ENCODE measurements at regions not wholly inside any gene's neighbourhood (a gene's known extent, or its start where the extent isn't known, plus 50 kb on each side); places are given as distances from the start of the nearest gene placed in this dataset.

DNA sequence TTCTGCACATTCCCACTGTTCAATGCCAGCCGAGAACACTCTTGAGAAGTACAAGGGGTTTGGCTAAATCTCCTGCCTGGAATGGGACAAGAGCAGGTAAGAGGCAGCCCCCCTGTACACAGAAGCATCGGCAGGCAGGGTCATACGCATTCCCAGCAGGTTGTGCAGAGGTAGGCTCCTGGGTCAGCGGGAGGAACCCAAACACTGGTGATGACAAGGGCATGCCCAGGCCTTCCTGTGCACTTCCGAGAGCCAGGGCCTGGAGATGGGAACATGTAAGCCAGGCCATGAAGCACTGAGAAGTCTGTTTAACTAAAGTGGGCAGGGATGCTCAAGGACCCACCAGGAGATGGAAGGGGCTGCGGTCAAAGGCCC, 130.3 kb upstream of the CHST15 start:
- H3K4me3 Mint-ChIP-seq (ENCODE audit: unreplicated experiment): no peak overlapping the region
- intact Hi-C loops (cut with micrococcal nuclease): no loop called here
- TF ChIP-seq, protein P1, sequence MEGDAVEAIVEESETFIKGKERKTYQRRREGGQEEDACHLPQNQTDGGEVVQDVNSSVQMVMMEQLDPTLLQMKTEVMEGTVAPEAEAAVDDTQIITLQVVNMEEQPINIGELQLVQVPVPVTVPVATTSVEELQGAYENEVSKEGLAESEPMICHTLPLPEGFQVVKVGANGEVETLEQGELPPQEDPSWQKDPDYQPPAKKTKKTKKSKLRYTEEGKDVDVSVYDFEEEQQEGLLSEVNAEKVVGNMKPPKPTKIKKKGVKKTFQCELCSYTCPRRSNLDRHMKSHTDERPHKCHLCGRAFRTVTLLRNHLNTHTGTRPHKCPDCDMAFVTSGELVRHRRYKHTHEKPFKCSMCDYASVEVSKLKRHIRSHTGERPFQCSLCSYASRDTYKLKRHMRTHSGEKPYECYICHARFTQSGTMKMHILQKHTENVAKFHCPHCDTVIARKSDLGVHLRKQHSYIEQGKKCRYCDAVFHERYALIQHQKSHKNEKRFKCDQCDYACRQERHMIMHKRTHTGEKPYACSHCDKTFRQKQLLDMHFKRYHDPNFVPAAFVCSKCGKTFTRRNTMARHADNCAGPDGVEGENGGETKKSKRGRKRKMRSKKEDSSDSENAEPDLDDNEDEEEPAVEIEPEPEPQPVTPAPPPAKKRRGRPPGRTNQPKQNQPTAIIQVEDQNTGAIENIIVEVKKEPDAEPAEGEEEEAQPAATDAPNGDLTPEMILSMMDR (IDR thresholded peaks at IDR 0.05; ENCODE audit: unreplicated experiment): no peak
- peaks cover 15% of the 10 kb centered on the region for H3K4me1 Mint-ChIP-seq (ENCODE audit: insufficient read depth, unreplicated experiment)
- DNase-seq (ENCODE audit: unreplicated experiment): no peak
- BruUV-seq (replicated peaks): no TSS peak
- no peaks in the 10 kb centered on the region for H3K36me3 Mint-ChIP-seq (ENCODE audit: insufficient read depth, unreplicated experiment)
- ChIA-PET CTCF (interaction anchor here (0.6 kb wide), 1 partner anchor 191 kb away, joined by 3 read pairs; no protein-coding TSS in a partner anchor), POLR2A (no interaction called here)
- no peak overlapping the region for H3K27ac Mint-ChIP-seq (ENCODE audit: low read depth, unreplicated experiment)
- no peaks in the 10 kb centered on the region for H3K9me3 Mint-ChIP-seq (ENCODE audit: unreplicated experiment)
- no peaks in the 10 kb centered on the region for H3K27me3 Mint-ChIP-seq (ENCODE audit: insufficient read depth, unreplicated experiment)

DNA sequence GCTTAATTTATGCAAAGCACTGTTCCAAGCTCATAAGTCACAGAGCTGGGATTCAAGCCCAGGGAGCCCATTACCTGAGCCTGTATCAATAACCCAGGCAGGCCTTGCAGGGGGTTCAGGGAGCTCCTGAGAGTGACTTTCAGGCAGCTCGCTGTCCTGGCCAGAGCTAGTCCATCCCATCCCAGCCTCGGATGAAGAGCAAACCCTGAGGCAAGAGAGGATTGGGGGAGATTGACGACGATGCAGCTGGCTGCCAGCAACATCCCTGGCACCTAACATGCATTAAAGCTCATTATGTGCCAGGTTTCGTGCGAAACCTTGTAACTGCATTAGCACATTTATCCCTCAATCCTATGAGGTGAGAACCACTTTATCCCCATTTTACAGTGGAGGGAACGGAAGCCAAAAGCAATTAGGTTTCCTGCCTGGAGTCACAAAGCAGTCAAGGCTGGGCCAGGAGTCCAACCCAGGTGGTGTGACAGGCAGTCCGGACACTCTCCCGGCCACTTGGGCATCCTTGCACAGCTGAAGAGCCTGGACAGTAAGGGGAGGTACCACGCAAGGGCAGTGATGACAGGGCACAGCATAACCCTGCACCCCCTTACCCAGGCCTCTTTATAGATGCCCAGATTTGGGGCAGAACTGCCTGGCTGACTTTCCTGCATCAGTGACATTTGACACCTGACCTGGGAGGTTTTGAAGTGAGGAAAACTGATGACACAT, 129.8 kb upstream of the CHST15 start:
- intact Hi-C loops (cut with micrococcal nuclease): no loop called here
- TF ChIP-seq, protein P1 (IDR thresholded peaks at IDR 0.05; ENCODE audit: unreplicated experiment): no peak
- DNase-seq (ENCODE audit: unreplicated experiment): peak; percentile 51
- CTCF ChIA-PET: no interaction called here
- BruUV-seq (replicated peaks): no TSS peak
- peaks cover 15% of the 10 kb centered on the region for H3K4me1 Mint-ChIP-seq (ENCODE audit: insufficient read depth, unreplicated experiment)
- no peaks in the 10 kb centered on the region for H3K9me3 Mint-ChIP-seq (ENCODE audit: unreplicated experiment)
- POLR2A ChIA-PET: no interaction called here
- H3K27ac Mint-ChIP-seq (ENCODE audit: low read depth, unreplicated experiment): no peak overlapping the region
- no peaks in the 10 kb centered on the region for H3K27me3 Mint-ChIP-seq (ENCODE audit: insufficient read depth, unreplicated experiment)
- H3K4me3 Mint-ChIP-seq (ENCODE audit: unreplicated experiment): no peak overlapping the region
- no peaks in the 10 kb centered on the region for H3K36me3 Mint-ChIP-seq (ENCODE audit: insufficient read depth, unreplicated experiment)

DNA sequence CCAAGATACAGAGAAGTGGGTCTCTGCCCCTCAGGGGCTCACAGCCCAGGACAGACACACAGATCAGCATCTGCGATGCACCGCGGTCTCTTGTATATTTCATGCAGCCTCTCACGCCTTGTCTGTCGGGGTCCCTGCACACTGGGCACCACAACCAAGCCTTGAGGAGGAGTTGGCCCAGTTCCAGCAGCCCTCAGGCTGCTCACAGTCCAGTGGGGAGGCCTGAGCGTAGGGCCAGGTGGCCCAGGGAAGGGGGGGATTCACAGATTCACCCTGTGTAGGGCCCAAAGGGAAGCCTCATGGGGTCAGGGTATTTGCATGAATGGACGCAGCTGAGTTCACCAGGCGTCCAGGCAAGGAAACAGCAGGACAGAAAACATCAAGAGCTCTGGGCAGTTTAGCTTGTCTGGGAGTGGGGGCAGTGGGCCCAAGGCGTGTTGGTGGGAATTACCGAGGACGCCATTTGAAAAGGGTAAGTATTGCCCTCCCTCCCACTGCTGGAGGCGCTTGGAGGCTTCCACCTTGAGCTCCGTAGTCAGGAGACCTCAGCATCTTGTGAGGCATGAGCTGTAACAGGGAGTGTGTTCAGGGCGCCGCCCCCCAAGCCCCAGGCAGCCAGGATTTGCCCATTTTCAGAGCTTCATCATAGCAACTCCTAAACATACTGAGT, 129.1 kb upstream of the CHST15 start:
- no peaks in the 10 kb centered on the region for H3K36me3 Mint-ChIP-seq (ENCODE audit: insufficient read depth, unreplicated experiment)
- H3K4me1 Mint-ChIP-seq (ENCODE audit: insufficient read depth, unreplicated experiment): peaks cover 21% of the 10 kb centered on the region
- ChIA-PET POLR2A (no interaction called here), CTCF (no interaction called here)
- H3K27me3 Mint-ChIP-seq (ENCODE audit: insufficient read depth, unreplicated experiment): no peaks in the 10 kb centered on the region
- intact Hi-C loops (cut with micrococcal nuclease): no loop called here
- DNase-seq (ENCODE audit: unreplicated experiment): no peak
- no peak overlapping the region for H3K27ac Mint-ChIP-seq (ENCODE audit: low read depth, unreplicated experiment)
- no TSS peak for BruUV-seq (replicated peaks)
- TF ChIP-seq, protein P1 (IDR thresholded peaks at IDR 0.05; ENCODE audit: unreplicated experiment): no peak
- no peak overlapping the region for H3K4me3 Mint-ChIP-seq (ENCODE audit: unreplicated experiment)
- H3K9me3 Mint-ChIP-seq (ENCODE audit: unreplicated experiment): no peaks in the 10 kb centered on the region

DNA sequence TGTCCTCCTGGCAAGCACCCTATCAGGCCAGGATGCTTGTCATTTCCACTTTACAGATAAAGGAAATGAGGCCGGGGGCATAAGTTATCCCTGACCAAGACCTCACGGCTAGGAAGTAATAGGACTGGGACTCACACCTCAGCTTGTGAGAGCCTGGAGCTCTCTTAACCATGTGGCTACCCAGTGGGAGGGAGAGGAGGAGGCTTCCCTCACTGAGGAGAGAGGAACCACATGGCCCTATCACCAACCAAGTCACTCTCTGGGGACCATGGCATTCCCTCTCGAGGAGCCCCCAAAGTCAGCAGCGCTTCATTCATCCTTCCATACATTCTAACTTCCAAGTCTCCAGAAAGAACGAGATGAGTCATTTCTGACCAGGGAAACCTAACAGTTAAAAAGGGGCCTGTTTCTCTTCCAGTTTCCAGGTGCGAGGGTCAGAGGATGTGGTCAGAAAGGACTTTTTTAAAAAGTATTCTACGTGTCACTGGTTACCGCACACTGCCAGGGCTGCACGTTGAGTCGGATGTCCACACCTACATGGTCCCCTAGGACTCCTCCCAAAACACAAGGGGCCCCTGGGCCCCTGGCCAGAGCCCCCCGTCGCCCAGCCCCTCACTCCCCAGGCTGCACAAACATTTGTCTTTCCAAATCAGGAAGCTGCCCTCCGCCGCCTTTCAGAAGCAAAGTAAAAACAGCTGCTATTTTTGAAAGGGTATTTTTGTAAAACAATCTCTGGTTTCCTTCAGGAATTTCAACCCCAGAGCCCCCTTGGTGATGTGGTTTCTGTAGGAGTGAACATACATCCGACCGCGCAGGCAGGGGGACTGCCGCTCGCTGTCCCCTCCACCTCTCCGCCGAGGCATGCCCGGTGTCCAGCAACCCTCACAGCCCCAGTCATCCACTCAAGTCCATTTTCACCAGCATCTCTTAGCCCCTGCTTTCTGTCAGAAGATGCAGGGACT, 128.2 kb upstream of the CHST15 start:
- CTCF ChIA-PET: interaction anchor here (0.8 kb wide), 1 partner anchor 226 kb away, joined by 3 read pairs; no protein-coding TSS in a partner anchor
- intact Hi-C loops (cut with micrococcal nuclease): no loop called here
- Mint-ChIP-seq H3K27me3 (ENCODE audit: insufficient read depth, unreplicated experiment) (no peaks in the 10 kb centered on the region), H3K27ac (ENCODE audit: low read depth, unreplicated experiment) (no peak overlapping the region), H3K4me1 (ENCODE audit: insufficient read depth, unreplicated experiment) (peaks cover 26% of the 10 kb centered on the region), H3K4me3 (ENCODE audit: unreplicated experiment) (no peak overlapping the region), H3K36me3 (ENCODE audit: insufficient read depth, unreplicated experiment) (no peaks in the 10 kb centered on the region), H3K9me3 (ENCODE audit: unreplicated experiment) (no peaks in the 10 kb centered on the region)
- DNase-seq (ENCODE audit: unreplicated experiment): no peak
- POLR2A ChIA-PET: no interaction called here
- no TSS peak for BruUV-seq (replicated peaks)
- TF ChIP-seq, protein P1 (IDR thresholded peaks at IDR 0.05; ENCODE audit: unreplicated experiment): no peak

Measured in MCF 10A (cell line).